ENCODE measurements at regions not wholly inside any gene's neighbourhood (a gene's known extent, or its start where the extent isn't known, plus 50 kb on each side); places are given as distances from the start of the nearest gene placed in this dataset.

DNA sequence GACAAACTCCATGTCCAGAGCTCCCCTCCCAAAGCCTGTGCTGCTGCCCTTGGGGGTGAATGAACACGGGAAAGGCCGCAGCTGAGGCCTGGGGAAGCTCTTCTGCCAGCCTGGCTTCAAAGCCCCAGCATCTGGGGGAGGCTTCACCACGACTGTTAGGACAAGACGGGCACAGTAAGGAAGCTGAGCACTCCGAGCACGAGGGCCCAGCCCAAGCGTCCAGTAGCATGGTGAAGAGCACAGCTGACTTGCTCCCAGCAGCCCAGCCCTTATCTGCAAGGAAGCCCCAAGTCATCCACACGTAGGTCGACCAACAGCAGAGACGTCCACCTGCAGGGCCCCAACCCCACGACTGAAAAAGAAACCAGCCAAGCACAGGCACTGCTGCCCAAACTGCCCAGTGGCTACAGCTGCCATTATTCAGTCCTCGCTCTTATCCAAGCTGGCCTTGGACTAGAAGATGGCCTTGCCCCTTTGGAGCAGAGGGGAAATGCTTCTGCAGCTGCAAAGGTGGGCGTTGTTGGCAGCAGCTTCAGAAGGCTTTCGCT lies 62.5 kb downstream of the SHANK2 start:
- ATAC-seq (replicated peaks; ENCODE audit: extremely low read depth, poor library complexity, severe bottlenecking) = no peak
- Mint-ChIP-seq H3K36me3 (ENCODE audit: insufficient read depth) (no peaks in the 10 kb centered on the region), H3K27ac (ENCODE audit: low read depth) (no peak overlapping the region), H3K4me1 (no peaks in the 10 kb centered on the region), H3K4me3 (no peak overlapping the region), H3K27me3 (peaks cover 72% of the 10 kb centered on the region), H3K9me3 (no peaks in the 10 kb centered on the region)
- no peak for DNase-seq (ENCODE audit: low spot score in 2 of 2)

DNA sequence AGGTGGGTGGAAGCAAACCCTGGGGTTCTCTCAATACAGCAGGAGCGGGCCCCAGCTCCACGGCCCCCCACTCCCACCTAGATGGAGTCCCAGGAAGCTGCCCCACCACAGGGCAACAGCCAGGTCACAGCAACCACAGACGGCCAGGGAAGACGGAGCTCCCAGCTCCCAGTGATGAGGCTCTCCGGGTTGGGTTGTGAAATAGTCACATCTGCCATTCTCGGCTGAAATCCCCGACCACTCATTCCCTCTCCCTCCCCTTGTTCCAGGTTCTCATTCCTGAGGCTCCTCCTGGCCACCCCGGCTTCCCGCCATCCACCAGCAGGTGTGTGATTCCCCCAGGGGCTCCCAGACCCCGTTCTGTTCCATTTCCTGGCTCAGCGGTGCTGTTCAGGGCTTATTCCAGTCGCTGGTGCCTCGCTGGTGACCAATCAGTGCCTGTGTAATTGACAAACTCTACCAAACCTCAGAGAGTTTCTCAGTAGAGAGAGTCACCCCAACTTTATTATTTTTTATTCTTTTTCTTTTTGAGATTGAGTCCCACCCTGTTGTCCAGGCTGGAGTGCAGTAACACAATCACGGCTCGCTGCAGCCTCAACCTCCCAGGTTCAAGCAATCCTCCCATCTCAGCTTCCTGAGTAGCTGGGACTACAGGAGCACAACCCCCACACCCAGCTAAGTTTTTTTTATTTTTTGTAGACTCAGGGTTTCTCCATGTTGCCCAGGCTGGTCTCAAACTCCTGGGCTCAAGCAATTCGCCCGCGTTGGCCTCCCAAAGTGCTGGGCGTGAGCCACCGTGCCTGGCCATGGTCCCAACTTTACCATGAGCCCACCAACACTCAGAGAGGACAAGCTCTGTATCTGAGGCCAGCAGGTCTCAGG lies 63.2 kb downstream of the SHANK2 start:
- Mint-ChIP-seq H3K4me1 (no peaks in the 10 kb centered on the region), H3K36me3 (ENCODE audit: insufficient read depth) (no peaks in the 10 kb centered on the region), H3K27me3 (peaks cover 68% of the 10 kb centered on the region), H3K27ac (ENCODE audit: low read depth) (no peak overlapping the region), H3K4me3 (no peak overlapping the region), H3K9me3 (no peaks in the 10 kb centered on the region)
- ATAC-seq (replicated peaks; ENCODE audit: extremely low read depth, poor library complexity, severe bottlenecking) = no peak
- DNase-seq (ENCODE audit: low spot score in 2 of 2) = no peak

DNA sequence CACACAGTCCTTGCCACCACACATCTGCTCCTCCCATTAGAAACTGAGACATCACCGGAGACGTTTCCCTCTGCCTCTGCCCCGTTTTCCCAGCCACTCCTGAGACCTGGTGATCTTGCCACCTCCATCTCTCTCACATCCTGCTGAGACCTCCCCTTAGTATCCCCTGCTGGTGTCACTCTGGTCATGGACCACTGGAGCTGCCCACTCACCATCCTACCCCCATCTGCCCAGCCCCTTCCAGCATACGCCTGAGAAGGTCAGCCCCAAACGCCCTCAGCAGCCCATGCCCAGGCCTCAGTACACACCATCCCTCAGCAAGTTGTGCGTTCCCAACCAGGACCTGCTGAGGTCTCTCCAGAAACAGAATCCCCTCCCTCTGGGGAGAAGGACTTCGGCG lies 64.3 kb downstream of the SHANK2 start:
- ATAC-seq (replicated peaks; ENCODE audit: extremely low read depth, poor library complexity, severe bottlenecking) (no peak), DNase-seq (ENCODE audit: low spot score in 2 of 2) (no peak)
- Mint-ChIP-seq H3K27ac (ENCODE audit: low read depth) (no peak overlapping the region), H3K4me3 (no peak overlapping the region), H3K4me1 (no peaks in the 10 kb centered on the region), H3K27me3 (peaks cover 58% of the 10 kb centered on the region), H3K9me3 (no peaks in the 10 kb centered on the region), H3K36me3 (ENCODE audit: insufficient read depth) (no peaks in the 10 kb centered on the region)

DNA sequence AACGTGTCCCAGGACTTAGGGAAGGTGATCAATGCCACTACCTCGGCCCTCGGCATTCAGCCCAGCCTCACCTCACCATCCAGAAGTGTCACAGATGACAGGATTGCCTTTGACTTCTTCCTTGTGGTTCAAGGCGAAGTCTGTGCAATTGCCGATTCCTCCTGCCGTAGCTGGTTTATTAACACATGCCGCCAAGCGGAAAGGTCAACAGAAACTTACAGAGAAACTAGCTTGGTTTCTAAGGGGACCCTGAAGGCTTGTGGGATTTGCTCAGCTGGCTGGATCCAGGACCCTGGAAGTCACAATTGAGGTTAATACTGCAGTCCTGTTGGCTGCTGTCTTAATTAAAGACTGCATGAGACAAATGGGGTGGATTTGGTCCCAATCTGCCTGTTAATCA lies 65.6 kb downstream of the SHANK2 start:
- Mint-ChIP-seq H3K27me3 (peaks cover 47% of the 10 kb centered on the region), H3K36me3 (ENCODE audit: insufficient read depth) (no peaks in the 10 kb centered on the region), H3K9me3 (no peaks in the 10 kb centered on the region), H3K27ac (ENCODE audit: low read depth) (no peak overlapping the region), H3K4me3 (no peak overlapping the region), H3K4me1 (no peaks in the 10 kb centered on the region)
- no peak for DNase-seq (ENCODE audit: low spot score in 2 of 2)
- no peak for ATAC-seq (replicated peaks; ENCODE audit: extremely low read depth, poor library complexity, severe bottlenecking)

DNA sequence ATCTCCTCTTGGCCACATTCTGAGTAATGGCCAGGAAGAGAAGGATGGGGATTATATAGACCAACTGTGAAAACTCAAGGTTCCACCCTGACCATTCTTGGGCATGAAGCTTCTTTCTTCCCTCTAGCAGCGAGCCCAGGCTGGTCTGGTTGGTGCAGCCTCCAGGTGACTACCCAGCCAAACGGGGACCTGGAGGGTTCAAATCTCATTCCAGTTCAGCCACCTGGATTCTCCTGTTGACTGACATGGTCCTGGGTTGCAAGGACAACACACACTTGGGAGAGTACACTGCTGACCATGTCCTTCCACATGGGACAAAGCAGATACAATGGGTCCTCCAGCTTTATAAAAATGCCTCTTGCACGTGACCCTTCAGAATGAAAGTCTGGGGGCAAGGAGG lies 67.0 kb downstream of the SHANK2 start:
- ATAC-seq (replicated peaks; ENCODE audit: extremely low read depth, poor library complexity, severe bottlenecking) (no peak), DNase-seq (ENCODE audit: low spot score in 2 of 2) (no peak)
- no peak overlapping the region for H3K27ac Mint-ChIP-seq (ENCODE audit: low read depth)
- H3K4me1 Mint-ChIP-seq = no peaks in the 10 kb centered on the region
- no peaks in the 10 kb centered on the region for H3K36me3 Mint-ChIP-seq (ENCODE audit: insufficient read depth)
- H3K27me3 Mint-ChIP-seq = peaks cover 46% of the 10 kb centered on the region
- H3K4me3 Mint-ChIP-seq = no peak overlapping the region
- H3K9me3 Mint-ChIP-seq = no peaks in the 10 kb centered on the region

DNA sequence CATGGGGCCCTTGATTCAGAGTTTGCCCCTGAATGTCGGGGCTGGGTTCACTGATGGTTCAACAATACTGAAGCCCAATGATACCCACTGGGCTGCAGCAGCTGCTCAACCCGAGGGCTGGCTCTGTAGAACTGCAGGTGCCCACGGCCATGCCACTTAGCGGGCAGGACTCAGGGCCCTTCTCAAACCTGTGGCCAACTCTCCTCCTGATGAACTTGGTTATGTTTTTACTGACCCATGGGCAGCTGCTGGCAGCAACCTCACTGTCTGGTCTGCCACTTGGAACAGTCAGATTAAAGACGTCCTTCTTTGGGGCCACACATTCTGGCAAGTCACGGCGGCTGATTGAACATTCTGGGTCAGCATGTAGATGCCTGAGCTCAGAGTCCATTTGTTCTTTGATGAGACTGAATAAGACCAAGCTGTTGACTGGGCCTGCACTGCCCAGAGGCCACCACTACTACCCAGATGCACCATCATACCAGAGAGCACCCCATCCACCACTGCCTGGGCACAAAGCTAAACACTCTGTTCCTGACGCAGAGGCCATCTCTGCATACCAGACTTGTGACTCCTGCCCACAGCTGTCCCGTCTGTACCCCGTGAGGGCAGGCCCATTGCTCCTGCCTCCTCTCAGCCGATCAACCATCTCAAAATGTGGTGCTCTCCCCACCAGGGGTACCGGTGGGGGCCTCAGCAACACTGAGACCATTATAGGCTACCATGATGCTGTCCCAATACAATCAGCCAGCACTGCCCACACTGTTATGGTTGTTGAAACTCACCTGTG lies 67.8 kb downstream of the SHANK2 start:
- H3K27ac Mint-ChIP-seq (ENCODE audit: low read depth) = no peak overlapping the region
- no peaks in the 10 kb centered on the region for H3K4me1 Mint-ChIP-seq
- H3K9me3 Mint-ChIP-seq = no peaks in the 10 kb centered on the region
- DNase-seq (ENCODE audit: low spot score in 2 of 2) (no peak), ATAC-seq (replicated peaks; ENCODE audit: extremely low read depth, poor library complexity, severe bottlenecking) (no peak)
- no peaks in the 10 kb centered on the region for H3K36me3 Mint-ChIP-seq (ENCODE audit: insufficient read depth)
- peaks cover 40% of the 10 kb centered on the region for H3K27me3 Mint-ChIP-seq
- H3K4me3 Mint-ChIP-seq = no peak overlapping the region

DNA sequence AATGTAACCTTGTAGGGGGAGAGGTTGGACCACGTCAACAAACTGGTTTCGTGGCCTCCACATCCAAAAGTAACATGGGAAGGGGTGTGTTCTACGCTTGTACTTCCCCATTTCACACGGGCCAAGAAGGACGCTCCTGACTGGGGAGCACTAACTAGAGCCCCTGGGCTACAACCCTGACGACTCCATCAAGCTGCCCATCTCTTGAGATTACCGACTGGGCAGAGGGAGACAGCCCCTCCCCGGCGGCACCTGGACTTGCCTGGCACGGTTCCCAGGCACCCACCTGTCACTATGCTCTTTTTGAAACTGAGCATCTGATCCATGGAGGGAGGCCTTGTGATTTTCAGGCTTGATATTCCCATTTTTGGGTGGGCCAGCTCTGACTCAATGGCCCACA lies 68.5 kb downstream of the SHANK2 start:
- no peaks in the 10 kb centered on the region for H3K9me3 Mint-ChIP-seq
- no peak overlapping the region for H3K27ac Mint-ChIP-seq (ENCODE audit: low read depth)
- H3K4me1 Mint-ChIP-seq = no peaks in the 10 kb centered on the region
- no peaks in the 10 kb centered on the region for H3K36me3 Mint-ChIP-seq (ENCODE audit: insufficient read depth)
- ATAC-seq (replicated peaks; ENCODE audit: extremely low read depth, poor library complexity, severe bottlenecking) = no peak
- no peak for DNase-seq (ENCODE audit: low spot score in 2 of 2)
- peaks cover 40% of the 10 kb centered on the region for H3K27me3 Mint-ChIP-seq
- H3K4me3 Mint-ChIP-seq = no peak overlapping the region

DNA sequence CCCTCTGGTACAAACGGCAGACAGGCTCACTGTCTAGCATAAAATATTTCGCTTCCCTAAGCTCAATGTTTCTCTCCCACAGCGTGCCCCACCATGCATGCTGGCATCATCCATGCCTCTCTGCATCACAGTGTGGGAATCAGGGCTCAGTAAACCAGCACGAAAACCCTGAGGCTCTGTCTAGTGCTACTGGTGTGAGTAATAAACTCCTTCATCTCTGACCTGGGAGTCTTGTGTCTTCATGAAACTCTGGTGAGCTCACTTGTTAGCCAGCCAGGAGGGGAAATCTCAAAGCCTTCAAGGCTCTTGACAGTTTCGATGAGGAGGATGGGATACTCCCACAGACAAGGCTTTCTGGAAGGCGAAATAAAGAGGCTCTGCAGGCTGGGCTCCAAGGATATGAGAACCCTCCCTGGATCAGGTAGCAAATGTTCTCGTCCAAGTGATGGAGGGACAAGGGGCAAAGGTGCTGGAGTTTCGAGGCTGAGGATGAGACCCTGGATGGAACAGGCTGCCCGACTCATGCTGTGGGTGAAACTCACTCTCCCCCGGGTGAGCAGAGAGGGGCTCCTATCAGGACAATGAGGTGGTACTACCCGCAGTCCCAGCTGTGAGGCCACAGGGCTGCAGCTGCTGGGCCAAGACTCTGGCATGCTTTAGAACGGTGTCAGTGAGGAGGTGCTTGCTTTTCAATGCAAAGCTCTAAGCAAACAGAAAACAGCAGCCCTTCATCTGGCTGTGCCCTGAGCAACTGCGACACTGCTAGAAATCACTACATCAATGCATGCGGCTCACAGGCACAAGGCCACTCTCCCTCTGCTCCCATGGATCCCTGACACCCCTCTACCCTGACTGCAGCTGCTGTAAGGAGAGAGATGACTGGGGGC lies 69.3 kb downstream of the SHANK2 start:
- H3K36me3 Mint-ChIP-seq (ENCODE audit: insufficient read depth) = no peaks in the 10 kb centered on the region
- H3K9me3 Mint-ChIP-seq = no peaks in the 10 kb centered on the region
- H3K4me1 Mint-ChIP-seq = no peaks in the 10 kb centered on the region
- no peak overlapping the region for H3K27ac Mint-ChIP-seq (ENCODE audit: low read depth)
- H3K4me3 Mint-ChIP-seq = no peak overlapping the region
- ATAC-seq (replicated peaks; ENCODE audit: extremely low read depth, poor library complexity, severe bottlenecking) = no peak
- peaks cover 38% of the 10 kb centered on the region for H3K27me3 Mint-ChIP-seq
- DNase-seq (ENCODE audit: low spot score in 2 of 2) = no peak

DNA sequence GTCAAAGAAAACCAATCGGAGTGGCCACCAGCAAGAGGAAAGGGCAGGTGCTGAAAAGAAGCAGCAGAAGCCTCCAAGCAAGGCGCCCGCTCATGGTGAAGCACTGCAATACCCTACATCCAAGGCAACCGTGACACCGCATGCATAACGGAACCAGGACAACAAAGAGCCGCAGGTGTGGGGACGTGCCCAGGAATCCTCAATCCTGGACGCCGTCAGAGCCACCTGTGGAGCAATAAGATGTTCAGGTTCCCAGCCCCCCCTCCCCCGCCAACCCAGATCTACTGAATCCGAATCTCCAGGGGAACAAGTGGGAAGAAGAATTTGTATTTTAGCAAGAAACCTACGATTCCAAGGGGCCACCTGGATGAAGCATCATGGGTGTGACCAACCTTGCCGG lies 70.8 kb downstream of the SHANK2 start:
- no peak overlapping the region for H3K27ac Mint-ChIP-seq (ENCODE audit: low read depth)
- no peaks in the 10 kb centered on the region for H3K4me1 Mint-ChIP-seq
- ATAC-seq (replicated peaks; ENCODE audit: extremely low read depth, poor library complexity, severe bottlenecking) (no peak), DNase-seq (ENCODE audit: low spot score in 2 of 2) (no peak)
- H3K9me3 Mint-ChIP-seq = no peaks in the 10 kb centered on the region
- peaks cover 44% of the 10 kb centered on the region for H3K27me3 Mint-ChIP-seq
- H3K4me3 Mint-ChIP-seq = no peak overlapping the region
- no peaks in the 10 kb centered on the region for H3K36me3 Mint-ChIP-seq (ENCODE audit: insufficient read depth)

DNA sequence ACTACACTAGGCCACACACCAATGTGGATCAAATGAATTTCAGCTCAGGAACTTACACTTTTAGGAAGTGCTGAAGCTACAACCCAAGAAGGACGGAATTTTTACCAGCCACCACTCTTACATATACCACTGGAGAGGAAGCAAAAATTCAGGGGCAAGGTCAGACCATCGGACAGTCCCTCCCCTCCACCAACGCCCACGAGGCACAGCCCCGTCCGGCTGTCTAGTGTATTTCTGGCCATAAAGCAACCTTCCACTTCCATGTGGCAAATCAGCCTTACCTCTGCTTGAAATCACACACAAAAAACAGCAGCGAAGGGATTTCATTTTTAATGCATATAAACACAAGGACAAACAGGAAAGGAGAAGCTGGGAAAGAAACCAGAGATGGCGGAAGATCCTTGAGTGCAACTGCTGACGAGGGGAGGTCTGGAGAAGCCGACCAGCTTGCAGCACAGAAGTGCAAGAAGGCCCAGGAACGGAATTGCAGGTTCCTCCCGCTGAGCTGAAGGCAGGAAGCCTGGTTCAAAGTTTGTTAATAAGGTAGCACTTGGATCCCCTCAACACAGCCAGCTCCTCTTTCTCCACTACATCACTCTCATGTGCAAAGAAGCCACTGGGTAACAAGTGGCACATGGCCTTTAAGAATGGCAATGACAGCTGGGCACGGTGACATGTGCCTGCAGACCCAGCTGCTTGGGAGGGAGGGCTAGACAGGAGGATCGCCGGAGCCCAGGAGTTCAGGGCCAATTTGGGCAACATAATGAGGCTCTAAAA lies 71.5 kb downstream of the SHANK2 start:
- Mint-ChIP-seq H3K27me3 (peaks cover 47% of the 10 kb centered on the region), H3K9me3 (no peaks in the 10 kb centered on the region), H3K4me3 (no peak overlapping the region), H3K27ac (ENCODE audit: low read depth) (no peak overlapping the region), H3K36me3 (ENCODE audit: insufficient read depth) (no peaks in the 10 kb centered on the region), H3K4me1 (no peaks in the 10 kb centered on the region)
- DNase-seq (ENCODE audit: low spot score in 2 of 2) (no peak), ATAC-seq (replicated peaks; ENCODE audit: extremely low read depth, poor library complexity, severe bottlenecking) (no peak)

DNA sequence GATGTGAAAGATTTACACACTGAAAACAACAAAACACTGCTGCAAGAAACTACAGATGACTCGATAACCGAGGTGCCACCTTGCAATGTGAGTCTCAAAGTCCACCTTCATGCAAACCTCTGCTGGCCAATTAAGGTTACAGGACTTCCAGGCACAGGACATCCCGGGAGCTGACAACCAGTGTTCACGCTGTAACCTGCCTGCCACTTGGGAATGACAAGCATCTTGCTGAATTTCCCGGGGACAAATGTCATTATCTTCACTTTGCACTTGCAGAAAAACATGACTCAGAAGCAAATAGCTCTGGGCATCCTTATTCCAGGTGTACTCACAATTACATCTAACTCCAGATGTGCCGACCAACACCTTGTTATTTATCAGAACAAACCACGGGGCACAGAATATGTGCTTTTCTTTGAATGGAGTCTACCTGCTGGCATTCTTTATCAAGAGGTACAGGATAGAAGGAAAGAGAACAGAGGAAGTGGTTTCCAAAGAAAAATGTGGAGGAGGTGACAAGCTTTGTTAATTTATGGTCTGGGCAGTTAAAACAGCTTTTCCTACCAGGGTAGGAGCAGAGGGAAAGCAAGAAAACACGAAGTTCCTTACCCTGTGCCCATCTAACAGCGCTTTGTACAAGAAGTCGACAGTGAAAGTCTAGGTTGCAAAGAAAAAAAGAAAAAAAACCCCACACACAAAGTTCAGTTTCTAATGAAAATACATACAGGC lies 72.3 kb downstream of the SHANK2 start:
- Mint-ChIP-seq H3K4me3 (no peak overlapping the region), H3K27me3 (peaks cover 46% of the 10 kb centered on the region), H3K4me1 (no peaks in the 10 kb centered on the region), H3K27ac (ENCODE audit: low read depth) (no peak overlapping the region), H3K9me3 (peaks cover 4% of the 10 kb centered on the region), H3K36me3 (ENCODE audit: insufficient read depth) (no peaks in the 10 kb centered on the region)
- ATAC-seq (replicated peaks; ENCODE audit: extremely low read depth, poor library complexity, severe bottlenecking) (no peak), DNase-seq (ENCODE audit: low spot score in 2 of 2) (no peak)
